GM21526 (cell line): ENCODE measurements at regions not wholly inside any gene's neighbourhood (a gene's known extent, or its start where the extent isn't known, plus 50 kb on each side); places are given as distances from the start of the nearest gene placed in this dataset.
"Not testable (repeated sequence)": the region's sequence is repeated elsewhere in the genome, so short reads cannot be mapped to it uniquely, and the experiment has no call there.

Experiments used
- ATAC-seq: cut with Tn5 transposase; IDR thresholded peaks from one replicate; pipeline ENCODE4 v1.9.1; 2021; ENCODE audit warnings: moderate library complexity; ENCODE audit not compliant: unreplicated experiment, low FRiP score

- no peak for ATAC-seq
These were observed 313.3 kb downstream of the SOX4 start for GRCh38 chr6:21906826-21907225.

GRCh38 chr6:21907291-21907690 lies 313.7 kb downstream of the SOX4 start:
- ATAC-seq: no peak

- ATAC-seq: no peak
These were observed 314.8 kb downstream of the SOX4 start for GRCh38 chr6:21908161-21908848.

- ATAC-seq: no peak
These were observed 315.8 kb downstream of the SOX4 start for GRCh38 chr6:21909321-21909720.

GRCh38 chr6:21911208-21911607 lies 317.7 kb downstream of the SOX4 start:
- ATAC-seq: no peak

- ATAC-seq: no peak
These were observed 318.7 kb downstream of the SOX4 start for GRCh38 chr6:21912151-21912832.

- ATAC-seq: no peak
These were observed 320.8 kb downstream of the SOX4 start for GRCh38 chr6:21914121-21914973.

GRCh38 chr6:21915707-21916260 lies 322.2 kb downstream of the SOX4 start:
- ATAC-seq: no peak

- no peak for ATAC-seq
These were observed 324.5 kb downstream of the SOX4 start for GRCh38 chr6:21918041-21918440.

- no peak for ATAC-seq
These were observed 325.1 kb downstream of the SOX4 start for GRCh38 chr6:21918666-21919065.

GRCh38 chr6:21922086-21922485 lies 328.5 kb downstream of the SOX4 start:
- no peak for ATAC-seq

GRCh38 chr6:21924002-21924401 lies 330.5 kb downstream of the SOX4 start:
- no peak for ATAC-seq

GRCh38 chr6:21928827-21929226 lies 335.3 kb downstream of the SOX4 start:
- ATAC-seq: no peak

GRCh38 chr6:21931641-21932335 lies 338.2 kb downstream of the SOX4 start:
- no peak for ATAC-seq

GRCh38 chr6:21933351-21933750 lies 339.8 kb downstream of the SOX4 start:
- no peak for ATAC-seq

GRCh38 chr6:21935142-21935541 lies 341.6 kb downstream of the SOX4 start:
- no peak for ATAC-seq

- ATAC-seq: no peak
These were observed 342.0 kb downstream of the SOX4 start for GRCh38 chr6:21935561-21936028.

GRCh38 chr6:21937466-21937865 lies 343.9 kb downstream of the SOX4 start:
- ATAC-seq: no peak

- ATAC-seq: not testable (repeated sequence)
These were observed 345.5 kb downstream of the SOX4 start for GRCh38 chr6:21939066-21939465.

GRCh38 chr6:21941926-21942325 lies 348.4 kb downstream of the SOX4 start:
- no peak for ATAC-seq
